Ishikawa (cell line): ENCODE measurements at regions not wholly inside any gene's neighbourhood (a gene's known extent, or its start where the extent isn't known, plus 50 kb on each side); places are given as distances from the start of the nearest gene placed in this dataset.

Experiments used
- CEBPB ChIP-seq: IDR thresholded peaks from 2 replicates; pipeline ENCODE4 v1.6.1; 2012
- CREB1 ChIP-seq: IDR thresholded peaks from 2 replicates; pipeline ENCODE4 v1.6.1; 2012; ENCODE audit warnings: low read depth
- EGR1 ChIP-seq: IDR thresholded peaks from 2 replicates; pipeline ENCODE4 v1.6.1; 2012
- EP300 ChIP-seq: IDR thresholded peaks from 2 replicates; pipeline ENCODE4 v1.6.1; 2012; ENCODE audit warnings: borderline replicate concordance
- FOXM1 ChIP-seq: IDR thresholded peaks from 2 replicates; pipeline ENCODE4 v1.6.1; 2012; ENCODE audit warnings: low read depth, borderline replicate concordance
- MAX ChIP-seq: IDR thresholded peaks from 2 replicates; pipeline ENCODE4 v1.6.1; 2012
- NFIC ChIP-seq: IDR thresholded peaks from 2 replicates; pipeline ENCODE4 v1.6.1; 2012
- RAD21 ChIP-seq: IDR thresholded peaks from 2 replicates; pipeline ENCODE4 v1.6.1; 2012; ENCODE audit warnings: low read depth
- REST ChIP-seq: IDR thresholded peaks from 2 replicates; pipeline ENCODE4 v1.6.1; 2012; ENCODE audit warnings: low read depth, mild to moderate bottlenecking
- TAF1 ChIP-seq: IDR thresholded peaks from 2 replicates; pipeline ENCODE4 v1.6.1; 2012; ENCODE audit warnings: low read depth, mild to moderate bottlenecking
- TCF12 ChIP-seq: IDR thresholded peaks from 2 replicates; pipeline ENCODE4 v1.6.1; 2012; ENCODE audit warnings: low read depth
- TEAD4 ChIP-seq: IDR thresholded peaks from 2 replicates; pipeline ENCODE4 v1.6.1; 2012
- USF1 ChIP-seq: IDR thresholded peaks from 2 replicates; pipeline ENCODE4 v1.6.1; 2012
- YY1 ChIP-seq: IDR thresholded peaks from 2 replicates; pipeline ENCODE4 v1.6.1; 2012; ENCODE audit warnings: low read depth
- ZBTB7A ChIP-seq: IDR thresholded peaks from 2 replicates; pipeline ENCODE4 v1.6.1; 2012; ENCODE audit warnings: low read depth

GRCh38 chr11:134557571-134558257, 145.7 kb upstream of the B3GAT1 start:
- TF ChIP-seq CEBPB (no peak), TCF12 (no peak), RAD21 (no peak), EP300 (no peak), MAX (no peak), CREB1 (no peak), TEAD4 (no peak), FOXM1 (no peak), NFIC (no peak), REST (no peak), ZBTB7A (no peak), TAF1 (no peak), EGR1 (no peak), USF1 (no peak), YY1 (no peak)

GRCh38 chr11:134556186-134556585, 144.1 kb upstream of the B3GAT1 start:
- TF ChIP-seq MAX (no peak), YY1 (no peak), TCF12 (no peak), EGR1 (no peak), CEBPB (no peak), ZBTB7A (no peak), TEAD4 (no peak), EP300 (no peak), USF1 (no peak), TAF1 (no peak), RAD21 (no peak), CREB1 (no peak)

- TF ChIP-seq REST: no peak
- no peak for TF ChIP-seq CEBPB
- TF ChIP-seq EGR1: no peak
- no peak for TF ChIP-seq TAF1
Measured at GRCh38 chr11:134555510-134555909, 143.5 kb upstream of the B3GAT1 start.

- TF ChIP-seq USF1 (no peak), EGR1 (no peak), TAF1 (no peak), RAD21 (no peak), EP300 (no peak), CREB1 (no peak), REST (no peak), TCF12 (no peak), NFIC (no peak), MAX (no peak), ZBTB7A (no peak), CEBPB (no peak), YY1 (no peak), FOXM1 (no peak), TEAD4 (no peak)
Measured at GRCh38 chr11:134554861-134555260, 142.8 kb upstream of the B3GAT1 start.
